Vagina (tissue), 2 donors: ENCODE measurements at regions not wholly inside any gene's neighbourhood (a gene's known extent, or its start where the extent isn't known, plus 50 kb on each side); places are given as distances from the start of the nearest gene placed in this dataset.

ENCODE experiments used
- DNase-seq, 2 donors: peaks; one replicate each; pipeline ENCODE4 v3.0.0-alpha.2; 2017; ENCODE audit errors: extremely low spot score in 2 of 2
- H3K27ac ChIP-seq: fragments of 200-600 bp; sonication (generic); one replicate; pipeline ENCODE4 v1.5.1; 2019
- H3K27me3 ChIP-seq: fragments of 200-600 bp; sonication (generic); one replicate; pipeline ENCODE4 v1.5.1; 2019
- H3K36me3 ChIP-seq, 2 donors: fragments of 200-600 bp; sonication (generic); one replicate each; pipeline ENCODE4 v1.5.1; 2017 to 2019
- H3K4me1 ChIP-seq: fragments of 200-600 bp; sonication (generic); one replicate; pipeline ENCODE4 v1.5.1; 2019
- H3K4me3 ChIP-seq, 2 donors: fragments of 200-600 bp; sonication (generic); 1 replicate in 1 of 2; 2 replicates in 1 of 2; pipeline ENCODE4 v1.5.1; 2016 to 2019
- H3K9me3 ChIP-seq: fragments of 200-600 bp; sonication (generic); one replicate; pipeline ENCODE4 v1.5.1; 2019
- POLR2A ChIP-seq, 2 donors: fragments of 450-650 bp; IDR thresholded peaks; one replicate each; pipeline ENCODE4 v1.6.1; 2017; ENCODE audit warnings: antibody characterized with exemption in 2 of 2, mild to moderate bottlenecking in 2 of 2, moderate library complexity in 2 of 2
- POLR2AphosphoS5 ChIP-seq, 2 donors: sonication (generic); formaldehyde crosslinking; IDR thresholded peaks; one replicate each; pipeline ENCODE4 v1.9.0; 2017; ENCODE audit warnings: antibody characterized with exemption in 2 of 2, mild to moderate bottlenecking in 2 of 2, low read depth in 1 of 2; ENCODE audit not compliant: insufficient read depth in 1 of 2
- intact Hi-C: fragments of 100-400 bp; cut with DNase I; formaldehyde crosslinking; loops from one replicate; pipeline ENCODE4 v1.15.1; 2023
- TF ChIP-seq, protein P1 (sequence below), 3 experiments: fragments of 450-650 bp in 2 of 3; fragments of 200-600 bp in 1 of 3; sonication (generic) in 1 of 3; IDR thresholded peaks; one replicate each; pipeline ENCODE4 v1.5.1; 2017 to 2019; ENCODE audit warnings: antibody characterized with exemption in 3 of 3, mild to moderate bottlenecking in 2 of 3, moderate library complexity in 2 of 3

DNA sequence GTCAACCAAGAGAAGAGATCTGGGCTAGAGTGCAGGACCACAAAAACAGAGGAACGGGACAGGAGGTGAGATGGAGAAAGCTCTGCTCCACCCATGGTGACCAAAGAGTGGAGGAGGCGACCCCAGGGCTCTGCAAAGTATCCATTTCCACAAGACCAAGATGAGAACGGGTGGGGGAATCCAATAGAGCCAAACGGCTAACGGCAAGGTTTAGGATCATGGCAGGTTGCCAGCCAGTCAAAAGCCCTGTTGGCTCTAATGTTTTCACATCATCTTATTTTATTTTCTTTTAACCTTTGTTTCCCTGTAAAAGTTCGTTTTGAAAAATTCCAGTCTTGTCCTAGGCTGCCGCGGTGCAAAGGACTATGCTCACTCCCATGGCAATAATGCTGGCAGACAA lies 52.1 kb upstream of the CHST1 start:
- Histone ChIP-seq H3K4me1 (no peaks in the 10 kb centered on the region), H3K27ac (no peak overlapping the region), H3K27me3 (no peaks in the 10 kb centered on the region), H3K9me3 (no peaks in the 10 kb centered on the region), H3K36me3 (no peaks in the 10 kb centered on the region), H3K4me3 (no peak overlapping the region)
- intact Hi-C loops = no loop called here
- no peak for TF ChIP-seq POLR2AphosphoS5 (IDR thresholded peaks at IDR 0.05; ENCODE audit: insufficient read depth in 1 of 2, low read depth in 1 of 2)
- TF ChIP-seq, protein P1, sequence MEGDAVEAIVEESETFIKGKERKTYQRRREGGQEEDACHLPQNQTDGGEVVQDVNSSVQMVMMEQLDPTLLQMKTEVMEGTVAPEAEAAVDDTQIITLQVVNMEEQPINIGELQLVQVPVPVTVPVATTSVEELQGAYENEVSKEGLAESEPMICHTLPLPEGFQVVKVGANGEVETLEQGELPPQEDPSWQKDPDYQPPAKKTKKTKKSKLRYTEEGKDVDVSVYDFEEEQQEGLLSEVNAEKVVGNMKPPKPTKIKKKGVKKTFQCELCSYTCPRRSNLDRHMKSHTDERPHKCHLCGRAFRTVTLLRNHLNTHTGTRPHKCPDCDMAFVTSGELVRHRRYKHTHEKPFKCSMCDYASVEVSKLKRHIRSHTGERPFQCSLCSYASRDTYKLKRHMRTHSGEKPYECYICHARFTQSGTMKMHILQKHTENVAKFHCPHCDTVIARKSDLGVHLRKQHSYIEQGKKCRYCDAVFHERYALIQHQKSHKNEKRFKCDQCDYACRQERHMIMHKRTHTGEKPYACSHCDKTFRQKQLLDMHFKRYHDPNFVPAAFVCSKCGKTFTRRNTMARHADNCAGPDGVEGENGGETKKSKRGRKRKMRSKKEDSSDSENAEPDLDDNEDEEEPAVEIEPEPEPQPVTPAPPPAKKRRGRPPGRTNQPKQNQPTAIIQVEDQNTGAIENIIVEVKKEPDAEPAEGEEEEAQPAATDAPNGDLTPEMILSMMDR (IDR thresholded peaks at IDR 0.05) = no peak
- TF ChIP-seq POLR2A (IDR thresholded peaks at IDR 0.05) = no peak
- no peak for DNase-seq

GRCh38 chr11:45715418-45715817 lies 50.0 kb upstream of the CHST1 start:
- no peaks in the 10 kb centered on the region for H3K36me3 ChIP-seq
- no peak overlapping the region for H3K4me3 ChIP-seq
- intact Hi-C loops = no loop called here
- H3K4me1 ChIP-seq = no peaks in the 10 kb centered on the region
- TF ChIP-seq, protein P1 (IDR thresholded peaks at IDR 0.05) = no peak
- TF ChIP-seq POLR2AphosphoS5 (IDR thresholded peaks at IDR 0.05; ENCODE audit: insufficient read depth in 1 of 2, low read depth in 1 of 2) (no peak), POLR2A (IDR thresholded peaks at IDR 0.05) (no peak)
- no peak for DNase-seq
- no peak overlapping the region for H3K27ac ChIP-seq
- H3K9me3 ChIP-seq = no peaks in the 10 kb centered on the region
- no peaks in the 10 kb centered on the region for H3K27me3 ChIP-seq
